Heart right ventricle (tissue), 16 donors: ENCODE measurements at regions not wholly inside any gene's neighbourhood (a gene's known extent, or its start where the extent isn't known, plus 50 kb on each side); places are given as distances from the start of the nearest gene placed in this dataset.
"Not testable (repeated sequence)": the region's sequence is repeated elsewhere in the genome, so short reads cannot be mapped to it uniquely, and the experiment has no call there.

Source experiments
- ATAC-seq, 8 donors: fragments of 200-7000 bp; cut with Tn5 transposase; one replicate each; pipeline ENCODE4 v1.9.1; 2020; ENCODE audit warnings: mild to moderate bottlenecking in 8 of 8, moderate library complexity in 8 of 8, moderate number of reproducible peaks in 1 of 8
- DNase-seq, 2 donors: peaks; one replicate each; pipeline ENCODE4 v3.0.0-alpha.2; 2020
- H3K27ac ChIP-seq, 10 donors: fragments of 200-600 bp; sonication (generic) in 2 of 10; one replicate each; pipeline versions ENCODE4 v1.5.0 to v1.8.0; 2020 to 2022; ENCODE audit warnings: mild to moderate bottlenecking in 3 of 10
- H3K27me3 ChIP-seq, 7 donors: fragments of 200-600 bp; one replicate each; pipeline ENCODE4 v1.8.0; 2021 to 2022; ENCODE audit warnings: mild to moderate bottlenecking in 2 of 7
- H3K36me3 ChIP-seq, 9 donors: fragments of 200-600 bp; sonication (generic) in 1 of 9; one replicate each; pipeline versions ENCODE4 v1.5.0 to v1.8.0; 2020 to 2022; ENCODE audit warnings: mild to moderate bottlenecking in 2 of 9
- H3K4me1 ChIP-seq, 9 donors: fragments of 200-600 bp; sonication (generic) in 1 of 9; one replicate each; pipeline versions ENCODE4 v1.5.0 to v1.8.0; 2020 to 2022; ENCODE audit warnings: mild to moderate bottlenecking in 4 of 9
- H3K4me3 ChIP-seq, 10 donors: fragments of 200-600 bp; sonication (generic) in 2 of 10; one replicate each; pipeline versions ENCODE4 v1.5.0 to v1.8.0; 2020 to 2022; ENCODE audit warnings: mild to moderate bottlenecking in 7 of 10, moderate library complexity in 2 of 10
- H3K9me3 ChIP-seq, 11 donors: fragments of 200-600 bp in 10 of 11; sonication (generic) in 2 of 11; one replicate each; pipeline versions ENCODE4 v1.5.0 to v1.8.0; 2013 to 2022; ENCODE audit warnings: mild to moderate bottlenecking in 2 of 11, control low read depth in 1 of 11, moderate library complexity in 1 of 11
- WGBS, 2 donors: extraction: QIAGEN DNeasy Blood & Tissue Kit; methylation state at CpG; one replicate each; pipeline ENCODE4 v1.1.7; 2013; ENCODE audit warnings: inconsistent platforms in 1 of 2; 5-methylcytosine and 5-hydroxymethylcytosine counted together
- intact Hi-C, 10 donors: fragments of 100-400 bp; cut with DNase I; formaldehyde crosslinking; loops; one replicate each; pipeline versions ENCODE4 v1.11.1 to v1.14.2; 2022
- TF ChIP-seq, protein P1 (sequence below), 9 donors: fragments of 200-600 bp; sonication (generic) in 2 of 9; IDR thresholded peaks; one replicate each; pipeline versions ENCODE4 v1.5.0 to v1.8.0; 2021 to 2022; ENCODE audit warnings: antibody characterized with exemption in 9 of 9, mild to moderate bottlenecking in 5 of 9, moderate library complexity in 1 of 9
- donor health status: Arrhythmogenic right ventricular cardiomyopathy.
- donor health status: ischemic (EF 13 %, LVEDD 7.1; RV severe dilation, severe dysfunction).
- donor health status: healthy with polysubstance abuse.
- donor health status: DM: no; HTN: yes; CAD: no.
- donor health status: DM: no; HTN: no; CAD: no.
- donor health status: ischemic (EF 25% LVEDD 6.9; RV normal size, moderate dysfunction).
- donor health status: ischemic (EF 25% LVEDD 5.7; RV mildly dilated, moderate dysfunction).
- donor health status: healthy.
- donor health status: DM: yes; HTN: yes; CAD: no.
- donor health status: Ischemic cardiomyopathy.
- donor health status: ischemic (EF 35%, LVEDD 5.7; RV mildly dilated, moderate dysfunction).
- donor health status: nonischemic (EF 11% LVEDD 7.7; RV severe dilation, severe dysfunction).
- donor health status: DM: yes; HTN: yes; CAD: no.
- donor health status: PGD.
- donor health status: ischemic (EF 29% LVEDD 5.4; RV normal size, mild dysfunction).
- donor health status: nonischemic (EF 23%, LVEDD 6.1; RV moderate dilation, normal function).

DNA sequence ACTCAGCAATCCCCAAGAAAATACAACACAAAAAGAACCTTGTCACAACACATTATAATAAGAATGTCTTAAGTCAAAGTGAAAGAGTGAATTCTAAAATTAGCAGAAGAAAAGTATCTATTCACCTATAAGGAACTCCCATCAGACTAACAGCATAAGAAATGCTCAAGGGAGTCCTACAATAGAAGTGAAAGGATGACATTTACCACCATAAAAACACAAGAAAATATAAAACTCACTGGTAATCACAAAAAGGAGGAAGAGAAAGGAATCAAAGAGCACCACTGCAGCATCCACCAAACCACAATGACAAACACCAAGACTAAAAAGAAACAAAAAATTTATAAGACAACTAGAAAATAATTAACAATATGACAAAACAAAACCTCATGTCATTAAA is 257.0 kb upstream of the AGTR2 start:
- Histone ChIP-seq H3K27me3 (peaks cover 0 to 62% (median 0%) of the 10 kb centered on the region in 7 donors), H3K36me3 (no peaks in the 10 kb centered on the region), H3K27ac (no peak overlapping the region), H3K4me1 (no peaks in the 10 kb centered on the region), H3K9me3 (peaks cover 0 to 55% (median 0%) of the 10 kb centered on the region in 11 donors), H3K4me3 (no peak overlapping the region)
- TF ChIP-seq, protein P1, sequence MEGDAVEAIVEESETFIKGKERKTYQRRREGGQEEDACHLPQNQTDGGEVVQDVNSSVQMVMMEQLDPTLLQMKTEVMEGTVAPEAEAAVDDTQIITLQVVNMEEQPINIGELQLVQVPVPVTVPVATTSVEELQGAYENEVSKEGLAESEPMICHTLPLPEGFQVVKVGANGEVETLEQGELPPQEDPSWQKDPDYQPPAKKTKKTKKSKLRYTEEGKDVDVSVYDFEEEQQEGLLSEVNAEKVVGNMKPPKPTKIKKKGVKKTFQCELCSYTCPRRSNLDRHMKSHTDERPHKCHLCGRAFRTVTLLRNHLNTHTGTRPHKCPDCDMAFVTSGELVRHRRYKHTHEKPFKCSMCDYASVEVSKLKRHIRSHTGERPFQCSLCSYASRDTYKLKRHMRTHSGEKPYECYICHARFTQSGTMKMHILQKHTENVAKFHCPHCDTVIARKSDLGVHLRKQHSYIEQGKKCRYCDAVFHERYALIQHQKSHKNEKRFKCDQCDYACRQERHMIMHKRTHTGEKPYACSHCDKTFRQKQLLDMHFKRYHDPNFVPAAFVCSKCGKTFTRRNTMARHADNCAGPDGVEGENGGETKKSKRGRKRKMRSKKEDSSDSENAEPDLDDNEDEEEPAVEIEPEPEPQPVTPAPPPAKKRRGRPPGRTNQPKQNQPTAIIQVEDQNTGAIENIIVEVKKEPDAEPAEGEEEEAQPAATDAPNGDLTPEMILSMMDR (IDR thresholded peaks at IDR 0.05) = no peak
- ATAC-seq = no peak
- intact Hi-C loops = no loop called here
- DNase-seq = no peak

DNA sequence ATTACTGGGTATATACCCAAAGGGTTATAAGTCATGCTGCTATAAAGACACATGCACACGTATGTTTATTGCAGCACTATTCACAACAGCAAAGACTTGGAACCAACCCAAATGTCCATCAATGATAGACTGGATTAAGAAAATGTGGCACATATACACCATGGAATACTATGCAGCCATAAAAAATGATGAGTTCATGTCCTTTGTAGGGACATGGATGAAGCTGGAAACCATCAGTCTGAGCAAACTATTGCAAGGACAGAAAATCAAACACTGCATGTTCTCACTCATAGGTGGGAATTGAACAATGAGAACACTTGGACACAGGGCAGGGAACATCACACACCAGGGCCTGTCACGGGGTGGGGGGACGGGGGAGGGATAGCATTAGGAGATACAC is 254.9 kb upstream of the AGTR2 start:
- H3K36me3 ChIP-seq, H3K27ac ChIP-seq, DNase-seq, H3K4me1 ChIP-seq, intact Hi-C loops, ATAC-seq, H3K4me3 ChIP-seq: not testable (repeated sequence)
- H3K27me3 ChIP-seq = peaks cover 0 to 49% (median 0%) of the 10 kb centered on the region in 7 donors
- H3K9me3 ChIP-seq = peaks cover 0 to 52% (median 0%) of the 10 kb centered on the region in 11 donors
- WGBS, 2 donors = 90 to 93% methylated on average over 3 of the region's 3 CpGs

DNA sequence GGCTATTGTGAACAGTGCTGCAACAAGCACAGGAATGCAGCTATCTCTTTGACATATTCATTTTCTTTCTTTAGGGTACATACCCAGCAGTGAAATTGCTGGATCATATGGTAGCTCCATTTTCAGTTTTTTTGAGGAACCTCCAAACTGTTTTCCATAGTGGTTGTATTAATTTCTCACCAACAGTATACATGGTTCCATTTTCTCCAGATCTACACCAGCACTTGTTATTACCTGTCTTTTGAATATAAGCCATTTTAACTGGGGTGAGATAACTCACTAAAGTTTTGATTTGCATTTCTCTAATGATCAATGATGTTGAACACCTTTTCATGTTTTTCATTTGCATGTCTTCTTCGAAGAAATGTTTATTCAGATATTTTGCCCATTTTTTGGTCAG is 241.1 kb upstream of the AGTR2 start:
- TF ChIP-seq, protein P1 (IDR thresholded peaks at IDR 0.05) = no peak
- Histone ChIP-seq H3K27ac (no peak overlapping the region), H3K27me3 (peaks cover 0 to 44% (median 0%) of the 10 kb centered on the region in 7 donors), H3K4me3 (no peak overlapping the region), H3K4me1 (no peaks in the 10 kb centered on the region), H3K9me3 (peaks cover 0 to 85% (median 5%) of the 10 kb centered on the region in 11 donors), H3K36me3 (no peaks in the 10 kb centered on the region)
- intact Hi-C loops = no loop called here
- DNase-seq = no peak
- no peak for ATAC-seq
- 94 to 100% methylated on average over 1 of the region's 1 CpG for WGBS, 2 donors

DNA sequence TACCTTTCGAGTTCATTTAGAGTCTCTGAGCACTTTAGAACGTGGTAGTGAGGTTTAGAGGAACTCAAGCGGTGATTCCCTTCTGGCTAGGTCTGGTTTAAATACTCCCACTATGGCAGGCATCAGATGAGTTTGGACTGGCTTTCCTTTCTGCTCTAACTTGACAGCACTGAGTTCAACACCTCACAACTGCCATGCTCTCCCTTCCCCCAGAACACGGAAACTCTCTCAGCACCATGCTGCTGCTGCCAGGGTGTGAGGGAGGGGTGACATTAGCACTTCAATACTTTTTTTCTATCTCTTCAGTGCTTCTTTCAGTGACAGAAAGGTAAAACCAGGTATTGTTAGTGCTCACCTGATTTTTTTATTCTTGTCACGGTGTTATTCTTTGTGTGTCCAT is 234.5 kb upstream of the AGTR2 start:
- Histone ChIP-seq H3K4me3 (no peak overlapping the region), H3K36me3 (peaks cover 0 to 16% (median 0%) of the 10 kb centered on the region in 9 donors), H3K4me1 (peaks cover 0 to 19% (median 0%) of the 10 kb centered on the region in 9 donors), H3K9me3 (peaks cover 0 to 20% (median 0%) of the 10 kb centered on the region in 11 donors), H3K27ac (no peak overlapping the region), H3K27me3 (peaks cover 0 to 60% (median 0%) of the 10 kb centered on the region in 7 donors)
- TF ChIP-seq, protein P1 (IDR thresholded peaks at IDR 0.05) = no peak
- no peak for ATAC-seq
- no peak for DNase-seq
- 65 to 67% methylated on average over 5 of the region's 5 CpGs for WGBS, 2 donors
- intact Hi-C loops = no loop called here

DNA sequence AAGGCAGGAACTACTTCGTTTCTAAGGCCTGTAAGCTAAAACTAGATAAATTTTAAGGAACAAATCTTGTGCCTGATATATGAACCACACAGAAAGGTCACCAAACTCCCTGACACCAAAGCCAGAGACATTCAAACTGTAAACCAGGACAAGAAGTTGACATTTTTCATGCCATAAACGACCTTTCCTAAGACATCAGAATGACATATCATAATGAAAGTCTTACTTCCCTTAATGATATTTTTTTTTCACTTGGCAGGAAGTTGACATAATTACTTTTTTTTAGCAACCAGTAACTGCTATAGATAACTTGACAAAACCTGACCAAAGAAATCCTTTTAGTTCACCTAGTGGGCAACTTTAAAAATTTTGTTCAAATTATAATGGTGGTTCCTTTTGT is 231.5 kb upstream of the AGTR2 start:
- 42 to 45% methylated on average over 2 of the region's 2 CpGs for WGBS, 2 donors
- peaks cover 0 to 19% (median 0%) of the 10 kb centered on the region in 9 donors for H3K4me1 ChIP-seq
- ATAC-seq = no peak

More for the DNA sequence above, 231.5 kb upstream of the AGTR2 start:
- Histone ChIP-seq H3K9me3 (peaks cover 0 to 4% (median 0%) of the 10 kb centered on the region in 11 donors), H3K27me3 (peaks cover 0 to 47% (median 0%) of the 10 kb centered on the region in 7 donors), H3K36me3 (peaks cover 0 to 16% (median 0%) of the 10 kb centered on the region in 9 donors), H3K27ac (no peak overlapping the region), H3K4me3 (no peak overlapping the region)
- TF ChIP-seq, protein P1 (IDR thresholded peaks at IDR 0.05) = no peak
- no peak for DNase-seq
- intact Hi-C loops = no loop called here
